A673 (cell line): ENCODE measurements at regions not wholly inside any gene's neighbourhood (a gene's known extent, or its start where the extent isn't known, plus 50 kb on each side); places are given as distances from the start of the nearest gene placed in this dataset.

Experiments
- CTCF ChIP-seq: fragments of 300-800, 200-600 bp; sonication (generic); conservative IDR thresholded peaks from 2 replicates; pipeline ENCODE4 v1.5.1; 2017; ENCODE audit warnings: low read depth, mild to moderate bottlenecking, antibody characterized with exemption, low read length, moderate library complexity, mixed read lengths
- EZH2 ChIP-seq: fragments of 200-600 bp; sonication (generic); IDR thresholded peaks from 2 replicates; pipeline ENCODE4 v1.6.1; 2017; ENCODE audit warnings: borderline replicate concordance, low read depth, mild to moderate bottlenecking, mixed read lengths, antibody characterized with exemption, low read length; ENCODE audit not compliant: poor library complexity, severe bottlenecking

GRCh38 chr6:84876723-84877514 lies 112.5 kb upstream of the TBX18 start:
- TF ChIP-seq CTCF (no peak), EZH2 (no peak)
